Mesenchymal stem cell (in vitro differentiated cells and primary cell): ENCODE measurements at regions not wholly inside any gene's neighbourhood (a gene's known extent, or its start where the extent isn't known, plus 50 kb on each side); places are given as distances from the start of the nearest gene placed in this dataset.

ENCODE experiments used
- DNase-seq: peaks from one replicate; pipeline ENCODE4 v3.0.0-alpha.2; 2013
- H2AFZ ChIP-seq: one replicate; pipeline ENCODE4 v1.6.1; 2013; ENCODE audit warnings: low read depth, mild to moderate bottlenecking, control low read depth, inconsistent platforms, low read length, moderate library complexity
- H2AK5ac ChIP-seq: 2 replicates; pipeline ENCODE4 v1.6.1; 2013; ENCODE audit warnings: low read length, moderate library complexity, mild to moderate bottlenecking, inconsistent platforms; ENCODE audit not compliant: severe bottlenecking
- H2BK120ac ChIP-seq: one replicate; pipeline ENCODE4 v1.6.1; 2013; ENCODE audit warnings: low read depth, mild to moderate bottlenecking, inconsistent platforms, low read length, moderate library complexity
- H2BK12ac ChIP-seq, 2 experiments: one replicate each; pipeline ENCODE4 v1.6.1; 2013; ENCODE audit warnings: inconsistent platforms in 2 of 2, low read length in 2 of 2, mild to moderate bottlenecking in 2 of 2, moderate library complexity in 2 of 2, control low read depth in 1 of 2
- H2BK15ac ChIP-seq: one replicate; pipeline ENCODE4 v1.6.1; 2013; ENCODE audit warnings: mild to moderate bottlenecking, low read depth, inconsistent platforms; ENCODE audit not compliant: poor library complexity, severe bottlenecking
- H2BK5ac ChIP-seq: 2 replicates; pipeline ENCODE4 v1.6.1; 2013; ENCODE audit warnings: low read depth, mild to moderate bottlenecking, low read length, control low read depth, inconsistent platforms; ENCODE audit not compliant: poor library complexity, severe bottlenecking
- H3K14ac ChIP-seq, 2 experiments: one replicate each; pipeline ENCODE4 v1.6.1; 2013; ENCODE audit warnings: inconsistent platforms in 2 of 2, low read length in 2 of 2, control low read depth in 1 of 2, mild to moderate bottlenecking in 1 of 2, moderate library complexity in 1 of 2
- H3K18ac ChIP-seq, 2 experiments: one replicate each; pipeline ENCODE4 v1.6.1; 2013; ENCODE audit warnings: inconsistent platforms in 2 of 2, low read length in 2 of 2, control low read depth in 1 of 2, low read depth in 1 of 2, mild to moderate bottlenecking in 1 of 2
- H3K23ac ChIP-seq, 2 experiments: one replicate each; pipeline ENCODE4 v1.6.1; 2013; ENCODE audit warnings: inconsistent platforms in 2 of 2, low read length in 2 of 2, mild to moderate bottlenecking in 2 of 2, moderate library complexity in 2 of 2, control low read depth in 1 of 2
- H3K27ac ChIP-seq: 2 replicates; pipeline ENCODE4 v1.5.1; 2013; ENCODE audit warnings: mild to moderate bottlenecking, moderate library complexity, low read length, control low read depth, inconsistent platforms; ENCODE audit not compliant: poor library complexity, severe bottlenecking
- H3K27me3 ChIP-seq, 2 experiments: 2 replicates each; pipeline versions ENCODE4 v1.6.1 to v1.7.0; 2013; ENCODE audit warnings: low read length in 2 of 2, mild to moderate bottlenecking in 2 of 2, moderate library complexity in 2 of 2, control low read depth in 1 of 2, inconsistent platforms in 1 of 2; ENCODE audit not compliant: control insufficient read depth in 1 of 2, insufficient read depth in 1 of 2
- H3K36me3 ChIP-seq, 2 experiments: 2 replicates each; pipeline versions ENCODE4 v1.6.1 to v1.7.0; 2013; ENCODE audit warnings: low read length in 2 of 2, control low read depth in 1 of 2, inconsistent platforms in 1 of 2, low read depth in 1 of 2, mild to moderate bottlenecking in 1 of 2; ENCODE audit not compliant: insufficient read depth in 2 of 2, control insufficient read depth in 1 of 2
- H3K4ac ChIP-seq, 2 experiments: one replicate each; pipeline ENCODE4 v1.6.1; 2013; ENCODE audit warnings: inconsistent platforms in 2 of 2, low read length in 2 of 2, mild to moderate bottlenecking in 2 of 2, moderate library complexity in 2 of 2, control low read depth in 1 of 2, low read depth in 1 of 2
- H3K4me1 ChIP-seq: 2 replicates; pipeline ENCODE4 v1.6.1; 2013; ENCODE audit warnings: low read depth, low read length, control low read depth; ENCODE audit not compliant: control insufficient read depth, insufficient read depth
- H3K4me2 ChIP-seq: 2 replicates; pipeline ENCODE4 v1.6.1; 2013; ENCODE audit warnings: low read length, mild to moderate bottlenecking, inconsistent platforms; ENCODE audit not compliant: poor library complexity, severe bottlenecking
- H3K4me3 ChIP-seq, 2 experiments: 2 replicates each; pipeline versions ENCODE4 v1.5.1 to v1.7.0; 2013; ENCODE audit warnings: low read length in 2 of 2, mild to moderate bottlenecking in 2 of 2, control low read depth in 1 of 2, low read depth in 1 of 2; ENCODE audit not compliant: insufficient read depth in 1 of 2
- H3K79me1 ChIP-seq: replicated peaks from 2 replicates; pipeline ENCODE4 v1.6.1; 2013; ENCODE audit warnings: mild to moderate bottlenecking, control low read depth, low read length, inconsistent platforms; ENCODE audit not compliant: poor library complexity, severe bottlenecking
- H3K9ac ChIP-seq: 2 replicates; pipeline ENCODE4 v1.7.0; 2013; ENCODE audit warnings: mild to moderate bottlenecking, low read length, moderate library complexity
- H3K9me3 ChIP-seq: 2 replicates; pipeline ENCODE4 v1.7.0; 2013; ENCODE audit warnings: mild to moderate bottlenecking, low read length; ENCODE audit not compliant: control insufficient read depth
- H4K8ac ChIP-seq: one replicate; pipeline ENCODE4 v1.6.1; 2013; ENCODE audit warnings: inconsistent platforms, mild to moderate bottlenecking, low read length, moderate library complexity
- H4K91ac ChIP-seq: one replicate; pipeline ENCODE4 v1.6.1; 2013; ENCODE audit warnings: mild to moderate bottlenecking, low read length, inconsistent platforms
- WGBS: methylation state at CpG from one replicate; pipeline ENCODE4 v1.1.7; 2013; ENCODE audit warnings: mixed read lengths; 5-methylcytosine and 5-hydroxymethylcytosine counted together

DNA sequence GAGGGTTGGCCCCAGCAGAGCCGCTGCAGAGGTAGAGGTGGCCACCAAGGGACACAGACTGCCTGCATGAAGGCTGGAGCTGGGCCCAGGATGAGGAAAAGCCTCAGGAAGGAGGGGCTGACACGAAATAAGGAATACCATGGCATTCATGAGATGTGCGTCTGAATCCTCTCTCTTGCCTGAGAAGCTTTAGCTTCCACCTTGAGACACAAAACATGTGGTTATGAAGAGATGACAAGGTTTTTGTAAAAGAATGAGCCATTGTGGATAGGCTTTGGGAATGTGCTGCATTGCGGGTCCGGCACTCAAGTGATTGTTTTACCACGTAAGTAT, 82.7 kb downstream of the DAD1 start:
- Histone ChIP-seq H3K4me3 (no peak overlapping the region), H4K91ac (peak overlapping the region; percentile 30), H3K23ac (no peak overlapping the region), H2BK12ac (peak overlapping the region in 1 of 2 experiments; percentile 46), H2BK15ac (no peak overlapping the region), H3K4me2 (no peak overlapping the region), H2AFZ (no peak overlapping the region), H2AK5ac (no peak overlapping the region), H2BK120ac (no peak overlapping the region), H3K27ac (no peak overlapping the region), H3K36me3 (no peaks in the 10 kb centered on the region), H2BK5ac (no peak overlapping the region), H3K4ac (no peak overlapping the region), H3K4me1 (no peaks in the 10 kb centered on the region), H4K8ac (peak overlapping the region; percentile 85), H3K27me3 (peaks cover 0 to 24% of the 10 kb centered on the region in 2 experiments), H3K9me3 (no peaks in the 10 kb centered on the region), H3K18ac (peak overlapping the region in 1 of 2 experiments; percentile 58), H3K9ac (no peak overlapping the region), H3K14ac (peak overlapping the region in 1 of 2 experiments; percentile 5), H3K79me1 (no peaks in the 10 kb centered on the region)
- no peak for DNase-seq
- WGBS, result 86% methylated on average over 6 of the region's 6 CpGs

GRCh38 chr14:22505697-22506377, 83.2 kb downstream of the DAD1 start:
- H3K18ac ChIP-seq, result peak overlapping the region in 1 of 2 experiments; percentile 58
- no peak overlapping the region for H2AK5ac ChIP-seq
- no peak overlapping the region for H2AFZ ChIP-seq
- peak overlapping the region; percentile 30 for H4K91ac ChIP-seq
- H3K27ac ChIP-seq, result no peak overlapping the region
- no peak overlapping the region for H3K14ac ChIP-seq
- H3K9me3 ChIP-seq, result no peaks in the 10 kb centered on the region
- H3K27me3 ChIP-seq, result peaks cover 0 to 28% of the 10 kb centered on the region in 2 experiments
- no peak overlapping the region for H3K4ac ChIP-seq
- H2BK5ac ChIP-seq, result no peak overlapping the region
- H3K23ac ChIP-seq, result no peak overlapping the region
- H2BK12ac ChIP-seq, result peak overlapping the region in 1 of 2 experiments; percentile 46
- H3K9ac ChIP-seq, result no peak overlapping the region
- no peak overlapping the region for H3K4me3 ChIP-seq
- H2BK15ac ChIP-seq, result no peak overlapping the region
- no peak overlapping the region for H2BK120ac ChIP-seq
- H3K4me1 ChIP-seq, result no peaks in the 10 kb centered on the region
- H4K8ac ChIP-seq, result peak overlapping the region; percentile 85
- WGBS, result 59% methylated on average over 8 of the region's 8 CpGs
- no peak for DNase-seq
- no peaks in the 10 kb centered on the region for H3K36me3 ChIP-seq
- H3K79me1 ChIP-seq, result no peaks in the 10 kb centered on the region
- H3K4me2 ChIP-seq, result no peak overlapping the region

- no peak overlapping the region for H3K14ac ChIP-seq
- H3K23ac ChIP-seq, result no peak overlapping the region
- H3K18ac ChIP-seq, result no peak overlapping the region
- no peak overlapping the region for H3K4ac ChIP-seq
- H3K9ac ChIP-seq, result no peak overlapping the region
- H4K91ac ChIP-seq, result no peak overlapping the region
- no peak overlapping the region for H3K27ac ChIP-seq
- H3K27me3 ChIP-seq, result peaks cover 0 to 32% of the 10 kb centered on the region in 2 experiments
- H3K36me3 ChIP-seq, result no peaks in the 10 kb centered on the region
- H3K9me3 ChIP-seq, result no peaks in the 10 kb centered on the region
- H2BK12ac ChIP-seq, result no peak overlapping the region
- no peak overlapping the region for H3K4me3 ChIP-seq
- no peak overlapping the region for H3K4me2 ChIP-seq
- no peak overlapping the region for H2BK15ac ChIP-seq
- H2BK5ac ChIP-seq, result no peak overlapping the region
- H4K8ac ChIP-seq, result no peak overlapping the region
- no peaks in the 10 kb centered on the region for H3K4me1 ChIP-seq
- H2BK120ac ChIP-seq, result no peak overlapping the region
- H2AFZ ChIP-seq, result no peak overlapping the region
- H2AK5ac ChIP-seq, result no peak overlapping the region
- WGBS, result no CpG with 5 or more reads among the region's 1 CpG
- H3K79me1 ChIP-seq, result no peaks in the 10 kb centered on the region
- no peak for DNase-seq
These were observed 83.7 kb downstream of the DAD1 start for GRCh38 chr14:22505309-22505696.

- H3K9ac ChIP-seq, result peak overlapping the region; percentile 4
- no peaks in the 10 kb centered on the region for H3K79me1 ChIP-seq
- no peak overlapping the region for H3K18ac ChIP-seq
- H3K36me3 ChIP-seq, result no peaks in the 10 kb centered on the region
- no peak for DNase-seq
- no peak overlapping the region for H2AK5ac ChIP-seq
- H3K4me2 ChIP-seq, result no peak overlapping the region
- no peak overlapping the region for H3K4ac ChIP-seq
- no peaks in the 10 kb centered on the region for H3K4me1 ChIP-seq
- 98% methylated on average over 6 of the region's 6 CpGs for WGBS
- H4K8ac ChIP-seq, result no peak overlapping the region
- no peak overlapping the region for H2BK5ac ChIP-seq
- no peak overlapping the region for H2BK15ac ChIP-seq
- no peak overlapping the region for H3K27ac ChIP-seq
- H3K27me3 ChIP-seq, result peaks cover 0 to 29% of the 10 kb centered on the region in 2 experiments
- H3K14ac ChIP-seq, result no peak overlapping the region
- H2AFZ ChIP-seq, result no peak overlapping the region
- H4K91ac ChIP-seq, result no peak overlapping the region
- H2BK120ac ChIP-seq, result no peak overlapping the region
- H3K4me3 ChIP-seq, result no peak overlapping the region
- H3K23ac ChIP-seq, result no peak overlapping the region
- no peaks in the 10 kb centered on the region for H3K9me3 ChIP-seq
- no peak overlapping the region for H2BK12ac ChIP-seq
These were observed 86.5 kb downstream of the DAD1 start for GRCh38 chr14:22502551-22502950.
